ENCODE measurements at regions not wholly inside any gene's neighbourhood (a gene's known extent, or its start where the extent isn't known, plus 50 kb on each side); places are given as distances from the start of the nearest gene placed in this dataset.
"Not testable (repeated sequence)": the region's sequence is repeated elsewhere in the genome, so short reads cannot be mapped to it uniquely, and the experiment has no call there.

- DNase-seq (ENCODE audit: extremely low read depth, low read depth) = no peak
These were observed 500.9 kb upstream of the PTBP2 start for GRCh38 chr1:96220651-96221050.

- DNase-seq (ENCODE audit: extremely low read depth, low read depth) = no peak
These were observed 498.9 kb upstream of the PTBP2 start for GRCh38 chr1:96222701-96223100.

- not testable (repeated sequence) for DNase-seq (ENCODE audit: extremely low read depth, low read depth)
These were observed 497.4 kb upstream of the PTBP2 start for GRCh38 chr1:96224229-96224628.

GRCh38 chr1:96233422-96233821 is 488.2 kb upstream of the PTBP2 start:
- no peak for DNase-seq (ENCODE audit: extremely low read depth, low read depth)

- DNase-seq (ENCODE audit: extremely low read depth, low read depth) = no peak
These were observed 487.3 kb upstream of the PTBP2 start for GRCh38 chr1:96234299-96234698.

GRCh38 chr1:96236156-96236739 is 485.3 kb upstream of the PTBP2 start:
- peak; percentile 29 for DNase-seq (ENCODE audit: extremely low read depth, low read depth)

GRCh38 chr1:96238426-96238825 is 483.2 kb upstream of the PTBP2 start:
- no peak for DNase-seq (ENCODE audit: extremely low read depth, low read depth)

- DNase-seq (ENCODE audit: extremely low read depth, low read depth) = no peak
These were observed 481.1 kb upstream of the PTBP2 start for GRCh38 chr1:96240438-96240837.

GRCh38 chr1:96253246-96254035 is 468.1 kb upstream of the PTBP2 start:
- DNase-seq (ENCODE audit: extremely low read depth, low read depth) = no peak

GRCh38 chr1:96256130-96256790 is 465.3 kb upstream of the PTBP2 start:
- no peak for DNase-seq (ENCODE audit: extremely low read depth, low read depth)

- no peak for DNase-seq (ENCODE audit: extremely low read depth, low read depth)
These were observed 462.2 kb upstream of the PTBP2 start for GRCh38 chr1:96259399-96259798.

GRCh38 chr1:96281491-96281890 is 440.1 kb upstream of the PTBP2 start:
- no peak for DNase-seq (ENCODE audit: extremely low read depth, low read depth)

GRCh38 chr1:96290033-96290432 is 431.6 kb upstream of the PTBP2 start:
- no peak for DNase-seq (ENCODE audit: extremely low read depth, low read depth)

- no peak for DNase-seq (ENCODE audit: extremely low read depth, low read depth)
These were observed 430.8 kb upstream of the PTBP2 start for GRCh38 chr1:96290801-96291200.

GRCh38 chr1:96291468-96291867 is 430.1 kb upstream of the PTBP2 start:
- DNase-seq (ENCODE audit: extremely low read depth, low read depth) = no peak

GRCh38 chr1:96292141-96292540 is 429.4 kb upstream of the PTBP2 start:
- DNase-seq (ENCODE audit: extremely low read depth, low read depth) = no peak

- DNase-seq (ENCODE audit: extremely low read depth, low read depth) = no peak
These were observed 424.6 kb upstream of the PTBP2 start for GRCh38 chr1:96296991-96297390.

GRCh38 chr1:96306809-96307560 is 414.6 kb upstream of the PTBP2 start:
- no peak for DNase-seq (ENCODE audit: extremely low read depth, low read depth)

GRCh38 chr1:96308314-96308713 is 413.3 kb upstream of the PTBP2 start:
- DNase-seq (ENCODE audit: extremely low read depth, low read depth) = no peak

GRCh38 chr1:96309783-96310182 is 411.8 kb upstream of the PTBP2 start:
- no peak for DNase-seq (ENCODE audit: extremely low read depth, low read depth)

GRCh38 chr1:96313216-96313615 is 408.4 kb upstream of the PTBP2 start:
- DNase-seq (ENCODE audit: extremely low read depth, low read depth) = no peak
